IMR-90 (cell line): ENCODE measurements at regions not wholly inside any gene's neighbourhood (a gene's known extent, or its start where the extent isn't known, plus 50 kb on each side); places are given as distances from the start of the nearest gene placed in this dataset.

Experiments
- ATAC-seq: fragments of 200-7000 bp; cut with Tn5 transposase; 2 replicates; pipeline ENCODE4 v1.9.1; 2020; ENCODE audit warnings: low read depth, mild to moderate bottlenecking, moderate library complexity
- BruUV-seq: library from RNA; stranded (reverse); fragments of 400-500 nt; replicated peaks from 2 replicates; lab custom pipeline; 2021; lab: Mats Ljungman, UMichigan
- CTCF ChIA-PET: fragments of 300-600 bp; formaldehyde crosslinking; extraction: SDS; loops from one replicate; lab custom pipeline; 2021; ENCODE audit warnings: antibody characterized with exemption; lab: Yijun Ruan, JAX
- POLR2A ChIA-PET: fragments of 300-600 bp; sonication (Branson Sonifier 250); formaldehyde crosslinking; loops from one replicate; lab custom pipeline; 2022; ENCODE audit warnings: antibody characterized with exemption; ENCODE audit not compliant: unreplicated experiment; lab: Charles Lee
- DNase-seq: peaks from one replicate; pipeline ENCODE4 v3.0.0; 2013
- H2AFZ ChIP-seq: replicated peaks from 2 replicates; pipeline ENCODE3; 2013; ENCODE audit warnings: low read length, mild to moderate bottlenecking; ENCODE audit not compliant: poor library complexity
- H2AK5ac ChIP-seq: 2 replicates; pipeline ENCODE4 v1.6.1; 2013; ENCODE audit warnings: low read depth, low read length, inconsistent platforms
- H2AK9ac ChIP-seq: replicated peaks from 2 replicates; pipeline ENCODE3; 2013; ENCODE audit warnings: mild to moderate bottlenecking, low read depth, low read length, moderate library complexity; ENCODE audit not compliant: poor library complexity
- H2BK120ac ChIP-seq: 2 replicates; pipeline ENCODE4 v1.6.1; 2013; ENCODE audit warnings: low read depth, low read length, inconsistent platforms
- H2BK15ac ChIP-seq: 3 replicates; pipeline ENCODE4 v1.6.1; 2013; ENCODE audit warnings: low read depth, low read length, inconsistent platforms
- H2BK20ac ChIP-seq: 2 replicates; pipeline ENCODE4 v1.6.1; 2013; ENCODE audit warnings: low read depth, mild to moderate bottlenecking, inconsistent platforms, low read length, moderate library complexity
- H2BK5ac ChIP-seq: 2 replicates; pipeline ENCODE4 v1.6.1; 2013; ENCODE audit warnings: mild to moderate bottlenecking, low read depth, low read length, inconsistent platforms; ENCODE audit not compliant: poor library complexity, severe bottlenecking
- H3K14ac ChIP-seq: replicated peaks from 2 replicates; pipeline ENCODE4 v1.6.1; 2013; ENCODE audit warnings: low read depth, low read length, inconsistent platforms
- H3K18ac ChIP-seq: 2 replicates; pipeline ENCODE4 v1.6.1; 2013; ENCODE audit warnings: low read depth, low read length, control low read depth
- H3K23ac ChIP-seq: 2 replicates; pipeline ENCODE4 v1.6.1; 2013; ENCODE audit warnings: low read depth, low read length, inconsistent platforms
- H3K27ac ChIP-seq: 2 replicates; pipeline ENCODE4 v1.5.1; 2013; ENCODE audit warnings: mild to moderate bottlenecking, control low read depth, low read length; ENCODE audit not compliant: insufficient read depth
- H3K27me3 ChIP-seq: 2 replicates; pipeline ENCODE4 v1.6.1; 2013; ENCODE audit warnings: low read length; ENCODE audit not compliant: control insufficient read depth, insufficient read depth
- H3K36me3 ChIP-seq: 2 replicates; pipeline ENCODE4 v1.6.1; 2013; ENCODE audit warnings: low read length, mixed read lengths; ENCODE audit not compliant: control insufficient read depth, insufficient read depth
- H3K4ac ChIP-seq: 2 replicates; pipeline ENCODE4 v1.6.1; 2013; ENCODE audit warnings: low read depth, low read length, inconsistent platforms
- H3K4me1 ChIP-seq: 2 replicates; pipeline ENCODE4 v1.6.1; 2013; ENCODE audit warnings: low read length, mixed read lengths; ENCODE audit not compliant: control insufficient read depth, insufficient read depth
- H3K4me2 ChIP-seq: 2 replicates; pipeline ENCODE4 v1.6.1; 2013; ENCODE audit warnings: low read depth, mild to moderate bottlenecking, control low read depth, low read length, moderate library complexity
- H3K4me3 ChIP-seq: 2 replicates; pipeline ENCODE4 v1.5.1; 2013; ENCODE audit warnings: low read depth, mild to moderate bottlenecking, control low read depth, low read length, moderate library complexity; ENCODE audit not compliant: insufficient read depth
- H3K56ac ChIP-seq: 2 replicates; pipeline ENCODE4 v1.6.1; 2013; ENCODE audit warnings: low read length, inconsistent platforms; ENCODE audit not compliant: insufficient read depth; ENCODE audit errors: extremely low read depth
- H3K79me1 ChIP-seq, 2 experiments: 2 replicates each; pipeline ENCODE4 v1.6.1; 2013; ENCODE audit warnings: low read length in 2 of 2, inconsistent platforms in 1 of 2, low read depth in 1 of 2
- H3K9ac ChIP-seq: 2 replicates; pipeline ENCODE4 v1.6.1; 2013; ENCODE audit warnings: low read depth, low read length, control low read depth
- H3K9me1 ChIP-seq: 2 replicates; pipeline ENCODE4 v1.6.1; 2013; ENCODE audit warnings: low read length, inconsistent platforms; ENCODE audit not compliant: insufficient read depth
- H3K9me3 ChIP-seq: 2 replicates; pipeline ENCODE4 v1.6.1; 2013; ENCODE audit warnings: low read length; ENCODE audit not compliant: control insufficient read depth, insufficient read depth
- H4K20me1 ChIP-seq: 2 replicates; pipeline ENCODE4 v1.6.1; 2013; ENCODE audit warnings: low read length, inconsistent platforms; ENCODE audit not compliant: insufficient read depth
- H4K5ac ChIP-seq: 2 replicates; pipeline ENCODE4 v1.6.1; 2013; ENCODE audit warnings: mild to moderate bottlenecking, low read depth, low read length, control low read depth
- H4K8ac ChIP-seq, 2 experiments: 2 replicates each; pipeline ENCODE4 v1.6.1; 2013; ENCODE audit warnings: low read depth in 2 of 2, low read length in 2 of 2, control low read depth in 1 of 2, inconsistent platforms in 1 of 2
- H4K91ac ChIP-seq: 2 replicates; pipeline ENCODE4 v1.6.1; 2013; ENCODE audit warnings: low read depth, low read length, inconsistent platforms; ENCODE audit not compliant: insufficient read depth
- BHLHE40 ChIP-seq: fragments of 150-350 bp; IDR thresholded peaks from 2 replicates; pipeline ENCODE4 v1.6.1; 2016; ENCODE audit warnings: mild to moderate bottlenecking, low read depth, low read length
- CHD1 ChIP-seq: IDR thresholded peaks from 2 replicates; pipeline ENCODE4 v1.6.1; 2012; ENCODE audit warnings: low read depth, low read length, improper control_type of control experiment
- CTCF ChIP-seq: conservative IDR thresholded peaks from 2 replicates; pipeline ENCODE4 v1.5.1; 2012; ENCODE audit warnings: mild to moderate bottlenecking, low read depth, low read length, improper control_type of control experiment
- ELK1 ChIP-seq: fragments of 150-350 bp; IDR thresholded peaks from 2 replicates; pipeline ENCODE4 v1.6.1; 2016; ENCODE audit warnings: low read depth, mild to moderate bottlenecking, low read length, moderate library complexity, borderline replicate concordance
- FOS ChIP-seq: fragments of 150-350 bp; IDR thresholded peaks from 2 replicates; pipeline ENCODE4 v1.6.1; 2016; ENCODE audit warnings: low read depth, low read length
- MAZ ChIP-seq: IDR thresholded peaks from 2 replicates; pipeline ENCODE4 v1.6.1; 2012; ENCODE audit warnings: low read depth, mild to moderate bottlenecking, low read length, improper control_type of control experiment, moderate library complexity, borderline replicate concordance
- MXI1 ChIP-seq: IDR thresholded peaks from 2 replicates; pipeline ENCODE4 v1.6.1; 2012; ENCODE audit warnings: low read depth, mild to moderate bottlenecking, low read length, moderate library complexity, borderline replicate concordance
- NFE2L2 ChIP-seq: fragments of 150-350 bp; IDR thresholded peaks from 2 replicates; pipeline ENCODE4 v1.6.1; 2016; ENCODE audit warnings: low read depth, mild to moderate bottlenecking, low read length
- POLR2A ChIP-seq: IDR thresholded peaks from 2 replicates; pipeline ENCODE4 v1.6.1; 2012; ENCODE audit warnings: mild to moderate bottlenecking, low read depth, low read length
- RAD21 ChIP-seq: IDR thresholded peaks from 2 replicates; pipeline ENCODE4 v1.6.1; 2012; ENCODE audit warnings: low read length, improper control_type of control experiment
- RCOR1 ChIP-seq: IDR thresholded peaks from 2 replicates; pipeline ENCODE4 v1.6.1; 2012; ENCODE audit warnings: mild to moderate bottlenecking, low read length, improper control_type of control experiment; ENCODE audit not compliant: insufficient replicate concordance
- RFX5 ChIP-seq: IDR thresholded peaks from 2 replicates; pipeline ENCODE4 v1.8.0; 2012; ENCODE audit warnings: low read depth, mild to moderate bottlenecking, low read length, moderate library complexity
- SMC3 ChIP-seq: fragments of 150-350 bp; IDR thresholded peaks from 2 replicates; pipeline ENCODE4 v1.6.1; 2016; ENCODE audit warnings: low read depth, mild to moderate bottlenecking, antibody characterized with exemption, low read length, moderate library complexity
- WGBS, 2 experiments: methylation state at CpG; one replicate each; pipeline versions ENCODE4 v1.1.5 to v1.1.7; 2013; ENCODE audit warnings: missing lambda C conversion rate in 2 of 2; ENCODE audit not compliant: insufficient read length in 1 of 2; ENCODE audit errors: extremely low coverage in 2 of 2; 5-methylcytosine and 5-hydroxymethylcytosine counted together
- dilution Hi-C: fragments of 300-500 bp; cut with HindIII; formaldehyde crosslinking; loops from one replicate; pipeline ENCODE4 v1.14.3; 2018; ENCODE audit warnings: low sequenced_read_pairs; ENCODE audit not compliant: unreplicated experiment
- in situ Hi-C: fragments of 300-500 bp; cut with MboI; formaldehyde crosslinking; loops from 3 replicates; pipeline ENCODE4 v1.14.3; 2019; ENCODE audit warnings: low sequenced_read_pairs, inconsistent platforms, mixed read lengths
- intact Hi-C: fragments of 100-400 bp; cut with micrococcal nuclease; formaldehyde crosslinking; loops from 2 replicates; pipeline ENCODE4 v1.10.0; 2022
- TF ChIP-seq, protein P1 (sequence below): fragments of 150-350 bp; IDR thresholded peaks from 2 replicates; pipeline ENCODE4 v1.6.1; 2017; ENCODE audit warnings: mild to moderate bottlenecking, antibody characterized with exemption, low read length, low read depth

- no peak overlapping the region for H3K14ac ChIP-seq
- CTCF ChIA-PET, result no interaction called here
- H3K9ac ChIP-seq, result no peak overlapping the region
- BruUV-seq, result no TSS peak
- dilution Hi-C loops, result no loop called here
- H2BK5ac ChIP-seq, result no peak overlapping the region
- no peak overlapping the region for H2BK120ac ChIP-seq
- ATAC-seq (no peak), DNase-seq (no peak)
- H3K27me3 ChIP-seq, result no peaks in the 10 kb centered on the region
- no peak overlapping the region for H4K91ac ChIP-seq
- no peaks in the 10 kb centered on the region for H3K79me1 ChIP-seq
- no peak overlapping the region for H2AK9ac ChIP-seq
- H3K56ac ChIP-seq, result no peak overlapping the region
- H4K8ac ChIP-seq, result no peak overlapping the region
- H4K5ac ChIP-seq, result no peak overlapping the region
- H3K23ac ChIP-seq, result no peak overlapping the region
- H3K4me2 ChIP-seq, result no peak overlapping the region
- H3K18ac ChIP-seq, result no peak overlapping the region
- no peaks in the 10 kb centered on the region for H3K9me1 ChIP-seq
- no peaks in the 10 kb centered on the region for H3K9me3 ChIP-seq
- no peak overlapping the region for H2BK15ac ChIP-seq
- H2AK5ac ChIP-seq, result no peak overlapping the region
- intact Hi-C loops, result no loop called here
- TF ChIP-seq MAZ (no peak), CHD1 (no peak), RCOR1 (no peak), FOS (no peak), POLR2A (no peak), RAD21 (no peak), BHLHE40 (no peak), RFX5 (no peak), CTCF (no peak), ELK1 (no peak), NFE2L2 (no peak), SMC3 (no peak), MXI1 (no peak)
- TF ChIP-seq, protein P1, sequence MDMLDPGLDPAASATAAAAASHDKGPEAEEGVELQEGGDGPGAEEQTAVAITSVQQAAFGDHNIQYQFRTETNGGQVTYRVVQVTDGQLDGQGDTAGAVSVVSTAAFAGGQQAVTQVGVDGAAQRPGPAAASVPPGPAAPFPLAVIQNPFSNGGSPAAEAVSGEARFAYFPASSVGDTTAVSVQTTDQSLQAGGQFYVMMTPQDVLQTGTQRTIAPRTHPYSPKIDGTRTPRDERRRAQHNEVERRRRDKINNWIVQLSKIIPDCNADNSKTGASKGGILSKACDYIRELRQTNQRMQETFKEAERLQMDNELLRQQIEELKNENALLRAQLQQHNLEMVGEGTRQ, result no peak
- H4K20me1 ChIP-seq, result no peaks in the 10 kb centered on the region
- WGBS, 2 experiments, result no CpG with 5 or more reads among the region's 2 CpGs
- no peak overlapping the region for H2BK20ac ChIP-seq
- no peak overlapping the region for H3K4ac ChIP-seq
- no peaks in the 10 kb centered on the region for H3K4me1 ChIP-seq
- POLR2A ChIA-PET, result no interaction called here
- H3K36me3 ChIP-seq, result no peaks in the 10 kb centered on the region
- no peak overlapping the region for H3K4me3 ChIP-seq
- no peak overlapping the region for H3K27ac ChIP-seq
- in situ Hi-C loops, result loop anchor here (25.0 kb wide), 1 partner anchor 89 kb away; the partner anchor contains the start of gene BAMBI
- no peak overlapping the region for H2AFZ ChIP-seq
Measured at GRCh38 chr10:28776519-28776918, 99.2 kb downstream of the BAMBI start.
